Panc1 (cell line): ENCODE measurements at regions not wholly inside any gene's neighbourhood (a gene's known extent, or its start where the extent isn't known, plus 50 kb on each side); places are given as distances from the start of the nearest gene placed in this dataset.

Source experiments
- ATAC-seq: fragments of 200-7000 bp; cut with Tn5 transposase; 2 replicates; pipeline ENCODE4 v1.9.1; 2020; ENCODE audit warnings: mild to moderate bottlenecking, moderate library complexity
- BruUV-seq: library from RNA; stranded (reverse); fragments of 400-500 nt; replicated peaks from 2 replicates; lab custom pipeline; 2021; lab: Mats Ljungman, UMichigan
- CTCF ChIA-PET: fragments of 300-600 bp; sonication (Branson Sonifier 250); formaldehyde crosslinking; loops from one replicate; lab custom pipeline; 2022; ENCODE audit warnings: antibody characterized with exemption; lab: Charles Lee
- POLR2A ChIA-PET: fragments of 300-600 bp; sonication (Branson Sonifier 250); formaldehyde crosslinking; loops from one replicate; lab custom pipeline; 2022; ENCODE audit warnings: antibody characterized with exemption; lab: Charles Lee
- DNase-seq: peaks from one replicate; pipeline ENCODE4 v3.0.0-alpha.2; 2010; ENCODE audit warnings: low read depth, low spot score
- H3K27ac ChIP-seq: 2 replicates; pipeline ENCODE4 v1.5.1; 2011; ENCODE audit warnings: mild to moderate bottlenecking, low read length, inconsistent platforms
- H3K27me3 ChIP-seq: fragments of 200-500 bp; sonication (Bioruptor generic); 2 replicates; pipeline ENCODE4 v1.6.0; 2014; ENCODE audit warnings: low read length, inconsistent platforms; ENCODE audit not compliant: control insufficient read depth, insufficient read depth
- H3K36me3 ChIP-seq: fragments of 200-500 bp; sonication (Bioruptor generic); 2 replicates; pipeline ENCODE4 v1.5.1; 2014; ENCODE audit warnings: inconsistent platforms, mild to moderate bottlenecking, low read length, moderate library complexity; ENCODE audit not compliant: control insufficient read depth, insufficient read depth
- H3K4me1 ChIP-seq: 2 replicates; pipeline ENCODE4 v1.5.1; 2011; ENCODE audit warnings: inconsistent platforms, mild to moderate bottlenecking, low read length, moderate library complexity; ENCODE audit not compliant: control insufficient read depth, insufficient read depth
- H3K4me3 ChIP-seq, 2 experiments: 2 replicates each; pipeline ENCODE4 v1.5.1; 2011 to 2012; ENCODE audit warnings: low read depth in 2 of 2, low read length in 2 of 2, mild to moderate bottlenecking in 2 of 2, inconsistent platforms in 1 of 2, moderate library complexity in 1 of 2
- H3K9me3 ChIP-seq: fragments of 200-500 bp; sonication (Bioruptor generic); 2 replicates; pipeline ENCODE4 v1.5.1; 2014; ENCODE audit warnings: low read depth, mild to moderate bottlenecking, inconsistent platforms, low read length, moderate library complexity; ENCODE audit not compliant: control insufficient read depth, insufficient read depth
- CTCF ChIP-seq: fragments of 450-650 bp; IDR thresholded peaks from 2 replicates; pipeline ENCODE4 v1.5.1; 2017; ENCODE audit warnings: mild to moderate bottlenecking
- POLR2AphosphoS5 ChIP-seq: IDR thresholded peaks from 2 replicates; pipeline ENCODE4 v1.6.1; 2012; ENCODE audit warnings: mild to moderate bottlenecking, low read depth, low read length, moderate library complexity
- SIN3A ChIP-seq: IDR thresholded peaks from 2 replicates; pipeline ENCODE4 v1.6.1; 2012; ENCODE audit warnings: low read depth, mild to moderate bottlenecking, low read length, moderate library complexity, borderline replicate concordance; ENCODE audit not compliant: insufficient read depth
- TCF7L2 ChIP-seq: IDR thresholded peaks from 2 replicates; pipeline ENCODE4 v1.6.1; 2011; ENCODE audit warnings: mild to moderate bottlenecking, low read depth, low read length, inconsistent platforms
- in situ Hi-C: cut with HindIII; loops from 2 replicates; pipeline ENCODE4 v1.10.0; 2016; ENCODE audit warnings: low sequenced_read_pairs, low pct_unique_long_range_greater_than_20kb
- intact Hi-C: fragments of 100-400 bp; cut with micrococcal nuclease; formaldehyde crosslinking; loops from one replicate; pipeline ENCODE4 v1.10.0; 2022; ENCODE audit not compliant: unreplicated experiment
- TF ChIP-seq, protein P1 (sequence below), 2 experiments: IDR thresholded peaks; 2 replicates each; pipeline ENCODE4 v1.6.1; 2011 to 2012; ENCODE audit warnings: low read depth in 2 of 2, control low read depth in 1 of 2, low read length in 1 of 2, mild to moderate bottlenecking in 1 of 2, moderate library complexity in 1 of 2; ENCODE audit not compliant: insufficient read depth in 1 of 2

DNA sequence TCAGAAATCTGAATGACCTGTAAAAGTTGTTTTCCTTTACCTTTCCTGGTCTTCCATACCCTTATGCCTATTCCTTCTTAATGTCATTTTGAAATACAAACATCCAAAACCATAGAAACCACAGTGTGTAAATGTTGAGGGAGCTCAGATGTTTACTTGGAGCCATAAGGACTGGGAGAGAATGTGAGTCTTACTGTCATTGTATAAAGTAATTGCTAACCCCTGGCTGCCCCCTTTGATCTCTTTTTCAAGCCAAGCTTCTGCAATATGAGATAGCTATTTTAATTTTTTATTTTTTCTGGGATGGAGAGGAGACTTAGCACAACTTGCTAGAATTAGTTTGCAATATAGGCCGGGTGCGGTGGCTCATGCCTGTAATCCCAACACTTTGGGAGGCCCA, 124.4 kb upstream of the AKIRIN2 start:
- Histone ChIP-seq H3K9me3 (no peaks in the 10 kb centered on the region), H3K4me3 (no peak overlapping the region), H3K36me3 (no peaks in the 10 kb centered on the region), H3K27ac (no peak overlapping the region), H3K27me3 (no peaks in the 10 kb centered on the region), H3K4me1 (no peaks in the 10 kb centered on the region)
- ChIA-PET CTCF (no interaction called here), POLR2A (no interaction called here)
- DNase-seq: no peak
- ATAC-seq: no peak
- no TSS peak for BruUV-seq
- intact Hi-C loops: no loop called here
- TF ChIP-seq POLR2AphosphoS5 (no peak), TCF7L2 (no peak)
- TF ChIP-seq, protein P1, sequence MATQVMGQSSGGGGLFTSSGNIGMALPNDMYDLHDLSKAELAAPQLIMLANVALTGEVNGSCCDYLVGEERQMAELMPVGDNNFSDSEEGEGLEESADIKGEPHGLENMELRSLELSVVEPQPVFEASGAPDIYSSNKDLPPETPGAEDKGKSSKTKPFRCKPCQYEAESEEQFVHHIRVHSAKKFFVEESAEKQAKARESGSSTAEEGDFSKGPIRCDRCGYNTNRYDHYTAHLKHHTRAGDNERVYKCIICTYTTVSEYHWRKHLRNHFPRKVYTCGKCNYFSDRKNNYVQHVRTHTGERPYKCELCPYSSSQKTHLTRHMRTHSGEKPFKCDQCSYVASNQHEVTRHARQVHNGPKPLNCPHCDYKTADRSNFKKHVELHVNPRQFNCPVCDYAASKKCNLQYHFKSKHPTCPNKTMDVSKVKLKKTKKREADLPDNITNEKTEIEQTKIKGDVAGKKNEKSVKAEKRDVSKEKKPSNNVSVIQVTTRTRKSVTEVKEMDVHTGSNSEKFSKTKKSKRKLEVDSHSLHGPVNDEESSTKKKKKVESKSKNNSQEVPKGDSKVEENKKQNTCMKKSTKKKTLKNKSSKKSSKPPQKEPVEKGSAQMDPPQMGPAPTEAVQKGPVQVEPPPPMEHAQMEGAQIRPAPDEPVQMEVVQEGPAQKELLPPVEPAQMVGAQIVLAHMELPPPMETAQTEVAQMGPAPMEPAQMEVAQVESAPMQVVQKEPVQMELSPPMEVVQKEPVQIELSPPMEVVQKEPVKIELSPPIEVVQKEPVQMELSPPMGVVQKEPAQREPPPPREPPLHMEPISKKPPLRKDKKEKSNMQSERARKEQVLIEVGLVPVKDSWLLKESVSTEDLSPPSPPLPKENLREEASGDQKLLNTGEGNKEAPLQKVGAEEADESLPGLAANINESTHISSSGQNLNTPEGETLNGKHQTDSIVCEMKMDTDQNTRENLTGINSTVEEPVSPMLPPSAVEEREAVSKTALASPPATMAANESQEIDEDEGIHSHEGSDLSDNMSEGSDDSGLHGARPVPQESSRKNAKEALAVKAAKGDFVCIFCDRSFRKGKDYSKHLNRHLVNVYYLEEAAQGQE (IDR thresholded peaks at IDR 0.05; ENCODE audit: insufficient read depth in 1 of 2, low read depth in 2 of 2, low read length in 1 of 2): no peak
- in situ Hi-C loops: no loop called here

- H3K9me3 ChIP-seq: no peaks in the 10 kb centered on the region
- H3K27me3 ChIP-seq: no peaks in the 10 kb centered on the region
- BruUV-seq: no TSS peak
- in situ Hi-C loops (no loop called here), intact Hi-C loops (no loop called here)
- ATAC-seq (no peak), DNase-seq (no peak)
- TF ChIP-seq TCF7L2: no peak
- no peak for TF ChIP-seq CTCF
- no peak for TF ChIP-seq SIN3A
- no peak for TF ChIP-seq POLR2AphosphoS5
- TF ChIP-seq, protein P1 (IDR thresholded peaks at IDR 0.05; ENCODE audit: insufficient read depth in 1 of 2, low read depth in 2 of 2, low read length in 1 of 2): no peak
- no peak overlapping the region for H3K4me3 ChIP-seq
- H3K4me1 ChIP-seq: no peaks in the 10 kb centered on the region
- CTCF ChIA-PET: no interaction called here
- H3K36me3 ChIP-seq: no peaks in the 10 kb centered on the region
- H3K27ac ChIP-seq: no peak overlapping the region
- POLR2A ChIA-PET: no interaction called here
Observed at GRCh38 chr6:87825821-87826221, 123.8 kb upstream of the AKIRIN2 start.
